IPS DF 6.9 (cell line): ENCODE measurements at regions not wholly inside any gene's neighbourhood (a gene's known extent, or its start where the extent isn't known, plus 50 kb on each side); places are given as distances from the start of the nearest gene placed in this dataset.
A peak's percentile ranks its signal among the peaks of the same experiment; 100 is the strongest.
"Not testable (repeated sequence)": the region's sequence is repeated elsewhere in the genome, so short reads cannot be mapped to it uniquely, and the experiment has no call there.

Source experiments
- DNase-seq: peaks from one replicate; pipeline ENCODE4 v3.0.0-alpha.2; 2013; ENCODE audit warnings: low read depth, low spot score
- H3K27ac ChIP-seq: one replicate; pipeline ENCODE4 v1.5.1; 2013; ENCODE audit warnings: low read length, control low read depth
- H3K27me3 ChIP-seq: 2 replicates; pipeline ENCODE4 v1.6.1; 2013; ENCODE audit warnings: mild to moderate bottlenecking, low read length; ENCODE audit not compliant: control insufficient read depth, insufficient read depth
- H3K36me3 ChIP-seq: 2 replicates; pipeline ENCODE4 v1.6.1; 2013; ENCODE audit warnings: low read length; ENCODE audit not compliant: control insufficient read depth, insufficient read depth
- H3K4me1 ChIP-seq: 2 replicates; pipeline ENCODE4 v1.6.1; 2013; ENCODE audit warnings: low read length; ENCODE audit not compliant: control insufficient read depth, insufficient read depth
- H3K4me3 ChIP-seq: 2 replicates; pipeline ENCODE4 v1.5.1; 2013; ENCODE audit warnings: mild to moderate bottlenecking, low read length
- H3K9me3 ChIP-seq: 2 replicates; pipeline ENCODE4 v1.6.1; 2013; ENCODE audit warnings: low read length, inconsistent platforms; ENCODE audit not compliant: control insufficient read depth, insufficient read depth
- WGBS: extraction: QIAGEN DNeasy Blood & Tissue Kit; methylation state at CpG from one replicate; pipeline ENCODE4 v1.1.7; 2013; ENCODE audit warnings: mixed read lengths, missing lambda C conversion rate; ENCODE audit not compliant: insufficient read length, insufficient coverage; 5-methylcytosine and 5-hydroxymethylcytosine counted together

GRCh38 chr1:37175666-37176215 lies 141.4 kb upstream of the GRIK3 start:
- Histone ChIP-seq H3K36me3 (no peaks in the 10 kb centered on the region), H3K4me1 (no peaks in the 10 kb centered on the region), H3K27ac (no peak overlapping the region), H3K9me3 (no peaks in the 10 kb centered on the region), H3K4me3 (no peak overlapping the region), H3K27me3 (no peaks in the 10 kb centered on the region)
- no peak for DNase-seq

- H3K4me1 ChIP-seq = 0 out of 2 replicates have a peak, but pooled peaks cover 1% of the 10 kb centered on the region
- no peaks in the 10 kb centered on the region for H3K9me3 ChIP-seq
- H3K36me3 ChIP-seq = no peaks in the 10 kb centered on the region
- H3K27me3 ChIP-seq = no peaks in the 10 kb centered on the region
- H3K27ac ChIP-seq = no peak overlapping the region
- H3K4me3 ChIP-seq = no peak overlapping the region
- no CpG with 5 or more reads among the region's 1 CpG for WGBS
- DNase-seq = no peak
Measured at GRCh38 chr1:37176269-37176668, 142.0 kb upstream of the GRIK3 start.

GRCh38 chr1:37177230-37177864 lies 143.0 kb upstream of the GRIK3 start:
- Histone ChIP-seq H3K36me3 (no peaks in the 10 kb centered on the region), H3K9me3 (no peaks in the 10 kb centered on the region), H3K27me3 (no peaks in the 10 kb centered on the region), H3K4me3 (no peak overlapping the region), H3K4me1 (peaks cover 2% of the 10 kb centered on the region; the same call in 1 of the 2 replicates), H3K27ac (no peak overlapping the region)
- peak; percentile 37 for DNase-seq
- WGBS = no CpG with 5 or more reads among the region's 10 CpGs

- no CpG with 5 or more reads among the region's 5 CpGs for WGBS
- H3K27me3 ChIP-seq = no peaks in the 10 kb centered on the region
- H3K9me3 ChIP-seq = no peaks in the 10 kb centered on the region
- no peak for DNase-seq
- H3K4me3 ChIP-seq = no peak overlapping the region
- H3K4me1 ChIP-seq = peaks cover 2% of the 10 kb centered on the region; the same call in 1 of the 2 replicates
- no peaks in the 10 kb centered on the region for H3K36me3 ChIP-seq
- H3K27ac ChIP-seq = no peak overlapping the region
Measured at GRCh38 chr1:37181425-37181824, 147.1 kb upstream of the GRIK3 start.

- no CpG with 5 or more reads among the region's 1 CpG for WGBS
- Histone ChIP-seq H3K36me3 (no peaks in the 10 kb centered on the region), H3K27me3 (no peaks in the 10 kb centered on the region), H3K9me3 (no peaks in the 10 kb centered on the region), H3K4me1 (peaks cover 4% of the 10 kb centered on the region), H3K27ac (no peak overlapping the region), H3K4me3 (no peak overlapping the region)
- DNase-seq = no peak
Measured at GRCh38 chr1:37184789-37185188, 150.5 kb upstream of the GRIK3 start.

GRCh38 chr1:37186246-37186756 lies 152.0 kb upstream of the GRIK3 start:
- H3K9me3 ChIP-seq = no peaks in the 10 kb centered on the region
- no peaks in the 10 kb centered on the region for H3K36me3 ChIP-seq
- peaks cover 3% of the 10 kb centered on the region for H3K4me1 ChIP-seq
- no peak overlapping the region for H3K4me3 ChIP-seq
- WGBS = no CpG with 5 or more reads among the region's 1 CpG
- DNase-seq = no peak
- no peaks in the 10 kb centered on the region for H3K27me3 ChIP-seq
- H3K27ac ChIP-seq = no peak overlapping the region

GRCh38 chr1:37189111-37189510 lies 154.8 kb upstream of the GRIK3 start:
- Histone ChIP-seq H3K9me3 (no peaks in the 10 kb centered on the region), H3K4me1 (peaks cover 3% of the 10 kb centered on the region; the same call in 1 of the 2 replicates), H3K27ac (no peak overlapping the region), H3K27me3 (no peaks in the 10 kb centered on the region), H3K4me3 (no peak overlapping the region), H3K36me3 (no peaks in the 10 kb centered on the region)
- WGBS = no CpG with 5 or more reads among the region's 3 CpGs
- DNase-seq = no peak

GRCh38 chr1:37197411-37197810 lies 163.1 kb upstream of the GRIK3 start:
- H3K27me3 ChIP-seq = no peaks in the 10 kb centered on the region
- H3K36me3 ChIP-seq = no peaks in the 10 kb centered on the region
- WGBS = 100% methylated on average over 1 of the region's 3 CpGs
- no peak overlapping the region for H3K27ac ChIP-seq
- H3K9me3 ChIP-seq = no peaks in the 10 kb centered on the region
- DNase-seq = no peak
- H3K4me3 ChIP-seq = no peak overlapping the region
- H3K4me1 ChIP-seq = no peaks in the 10 kb centered on the region

- DNase-seq, H3K4me1 ChIP-seq, H3K27me3 ChIP-seq, H3K9me3 ChIP-seq, H3K4me3 ChIP-seq, H3K36me3 ChIP-seq, H3K27ac ChIP-seq: not testable (repeated sequence)
- whole genome bisulfite sequencing = no CpG with 5 or more reads among the region's 5 CpGs
Measured at GRCh38 chr1:37214305-37214704, 180.0 kb upstream of the GRIK3 start.

- H3K9me3 ChIP-seq = no peaks in the 10 kb centered on the region
- H3K27ac ChIP-seq = no peak overlapping the region
- no peak overlapping the region for H3K4me3 ChIP-seq
- no peak for DNase-seq
- H3K27me3 ChIP-seq = no peaks in the 10 kb centered on the region
- H3K4me1 ChIP-seq = peaks cover 5% of the 10 kb centered on the region; the same call in 1 of the 2 replicates
- no CpG with 5 or more reads among the region's 2 CpGs for WGBS
- H3K36me3 ChIP-seq = no peaks in the 10 kb centered on the region
Measured at GRCh38 chr1:37233606-37234005, 199.3 kb upstream of the GRIK3 start.

GRCh38 chr1:37234941-37235418 lies 200.7 kb upstream of the GRIK3 start:
- Histone ChIP-seq H3K9me3 (no peaks in the 10 kb centered on the region), H3K27me3 (no peaks in the 10 kb centered on the region), H3K4me3 (no peak overlapping the region), H3K36me3 (no peaks in the 10 kb centered on the region), H3K4me1 (peaks cover 5% of the 10 kb centered on the region; the same call in 1 of the 2 replicates), H3K27ac (no peak overlapping the region)
- no peak for DNase-seq
- no CpG with 5 or more reads among the region's 12 CpGs for WGBS
